ENCODE measurements at regions not wholly inside any gene's neighbourhood (a gene's known extent, or its start where the extent isn't known, plus 50 kb on each side); places are given as distances from the start of the nearest gene placed in this dataset.

GRCh38 chr1:184156521-184157393, 105.2 kb downstream of the TSEN15 start:
- TF ChIP-seq CTCF (IDR thresholded peaks at IDR 0.05; ENCODE audit: unreplicated experiment): no peak
- CTCF ChIA-PET: interaction anchor here (0.6 to 1.2 kb wide), 2 partner anchors 9 to 58 kb away, joined by 3 read pairs; no protein-coding TSS in a partner anchor
- intact Hi-C loops (cut with micrococcal nuclease; ENCODE audit: unreplicated experiment): no loop called here
- no peak for DNase-seq
- H3K27me3 Mint-ChIP-seq (ENCODE audit: unreplicated experiment): no peaks in the 10 kb centered on the region
- peaks cover 27% of the 10 kb centered on the region for H3K4me1 Mint-ChIP-seq (ENCODE audit: low read depth, unreplicated experiment)
- H3K27ac Mint-ChIP-seq (ENCODE audit: unreplicated experiment): no peak overlapping the region
- H3K4me3 Mint-ChIP-seq (ENCODE audit: low read depth, unreplicated experiment): no peak overlapping the region
- no peaks in the 10 kb centered on the region for H3K9me3 Mint-ChIP-seq (ENCODE audit: low read depth, unreplicated experiment)
- BruUV-seq (replicated peaks): no TSS peak
- H3K36me3 Mint-ChIP-seq (ENCODE audit: insufficient read depth, unreplicated experiment): peaks cover 9% of the 10 kb centered on the region

GRCh38 chr1:184157394-184157742, 105.8 kb downstream of the TSEN15 start:
- BruUV-seq (replicated peaks): no TSS peak
- CTCF ChIA-PET: interaction anchor here (1.2 kb wide), 1 partner anchor 57 kb away, joined by 3 read pairs; no protein-coding TSS in a partner anchor
- H3K27ac Mint-ChIP-seq (ENCODE audit: unreplicated experiment): no peak overlapping the region
- TF ChIP-seq CTCF (IDR thresholded peaks at IDR 0.05; ENCODE audit: unreplicated experiment): no peak
- peaks cover 9% of the 10 kb centered on the region for H3K36me3 Mint-ChIP-seq (ENCODE audit: insufficient read depth, unreplicated experiment)
- DNase-seq: no peak
- intact Hi-C loops (cut with micrococcal nuclease; ENCODE audit: unreplicated experiment): no loop called here
- no peak overlapping the region for H3K4me3 Mint-ChIP-seq (ENCODE audit: low read depth, unreplicated experiment)
- H3K4me1 Mint-ChIP-seq (ENCODE audit: low read depth, unreplicated experiment): peaks cover 21% of the 10 kb centered on the region
- no peaks in the 10 kb centered on the region for H3K27me3 Mint-ChIP-seq (ENCODE audit: unreplicated experiment)
- no peaks in the 10 kb centered on the region for H3K9me3 Mint-ChIP-seq (ENCODE audit: low read depth, unreplicated experiment)

GRCh38 chr1:184158896-184159681, 107.6 kb downstream of the TSEN15 start:
- Mint-ChIP-seq H3K36me3 (ENCODE audit: insufficient read depth, unreplicated experiment) (no peaks in the 10 kb centered on the region), H3K4me3 (ENCODE audit: low read depth, unreplicated experiment) (no peak overlapping the region), H3K27ac (ENCODE audit: unreplicated experiment) (no peak overlapping the region), H3K27me3 (ENCODE audit: unreplicated experiment) (no peaks in the 10 kb centered on the region), H3K4me1 (ENCODE audit: low read depth, unreplicated experiment) (peaks cover 4% of the 10 kb centered on the region), H3K9me3 (ENCODE audit: low read depth, unreplicated experiment) (no peaks in the 10 kb centered on the region)
- BruUV-seq (replicated peaks): no TSS peak
- CTCF ChIA-PET: no interaction called here
- no peak for TF ChIP-seq CTCF (IDR thresholded peaks at IDR 0.05; ENCODE audit: unreplicated experiment)
- DNase-seq: no peak
- intact Hi-C loops (cut with micrococcal nuclease; ENCODE audit: unreplicated experiment): no loop called here

GRCh38 chr1:184160236-184160635, 108.7 kb downstream of the TSEN15 start:
- H3K9me3 Mint-ChIP-seq (ENCODE audit: low read depth, unreplicated experiment): no peaks in the 10 kb centered on the region
- CTCF ChIA-PET: no interaction called here
- H3K4me3 Mint-ChIP-seq (ENCODE audit: low read depth, unreplicated experiment): no peak overlapping the region
- DNase-seq: no peak
- no peak for TF ChIP-seq CTCF (IDR thresholded peaks at IDR 0.05; ENCODE audit: unreplicated experiment)
- BruUV-seq (replicated peaks): no TSS peak
- no peaks in the 10 kb centered on the region for H3K36me3 Mint-ChIP-seq (ENCODE audit: insufficient read depth, unreplicated experiment)
- no peaks in the 10 kb centered on the region for H3K27me3 Mint-ChIP-seq (ENCODE audit: unreplicated experiment)
- H3K4me1 Mint-ChIP-seq (ENCODE audit: low read depth, unreplicated experiment): no peaks in the 10 kb centered on the region
- no peak overlapping the region for H3K27ac Mint-ChIP-seq (ENCODE audit: unreplicated experiment)
- intact Hi-C loops (cut with micrococcal nuclease; ENCODE audit: unreplicated experiment): no loop called here

All from Calu3 (cell line).